ENCODE measurements at regions not wholly inside any gene's neighbourhood (a gene's known extent, or its start where the extent isn't known, plus 50 kb on each side); places are given as distances from the start of the nearest gene placed in this dataset.

- no peak overlapping the region for H3K27ac ChIP-seq
- H3K36me3 ChIP-seq = peaks cover 0 to 3% (median 0%) of the 10 kb centered on the region in 3 donors
- H3K9me3 ChIP-seq = no peaks in the 10 kb centered on the region
- H3K4me1 ChIP-seq = no peaks in the 10 kb centered on the region
- no peaks in the 10 kb centered on the region for H3K27me3 ChIP-seq
- no peak overlapping the region for H3K4me3 ChIP-seq
- TF ChIP-seq EP300 (IDR thresholded peaks at IDR 0.05) (no peak), POLR2A (IDR thresholded peaks at IDR 0.05) (no peak)
- TF ChIP-seq, protein P1, sequence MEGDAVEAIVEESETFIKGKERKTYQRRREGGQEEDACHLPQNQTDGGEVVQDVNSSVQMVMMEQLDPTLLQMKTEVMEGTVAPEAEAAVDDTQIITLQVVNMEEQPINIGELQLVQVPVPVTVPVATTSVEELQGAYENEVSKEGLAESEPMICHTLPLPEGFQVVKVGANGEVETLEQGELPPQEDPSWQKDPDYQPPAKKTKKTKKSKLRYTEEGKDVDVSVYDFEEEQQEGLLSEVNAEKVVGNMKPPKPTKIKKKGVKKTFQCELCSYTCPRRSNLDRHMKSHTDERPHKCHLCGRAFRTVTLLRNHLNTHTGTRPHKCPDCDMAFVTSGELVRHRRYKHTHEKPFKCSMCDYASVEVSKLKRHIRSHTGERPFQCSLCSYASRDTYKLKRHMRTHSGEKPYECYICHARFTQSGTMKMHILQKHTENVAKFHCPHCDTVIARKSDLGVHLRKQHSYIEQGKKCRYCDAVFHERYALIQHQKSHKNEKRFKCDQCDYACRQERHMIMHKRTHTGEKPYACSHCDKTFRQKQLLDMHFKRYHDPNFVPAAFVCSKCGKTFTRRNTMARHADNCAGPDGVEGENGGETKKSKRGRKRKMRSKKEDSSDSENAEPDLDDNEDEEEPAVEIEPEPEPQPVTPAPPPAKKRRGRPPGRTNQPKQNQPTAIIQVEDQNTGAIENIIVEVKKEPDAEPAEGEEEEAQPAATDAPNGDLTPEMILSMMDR (IDR thresholded peaks at IDR 0.05) = no peak
- no peak for DNase-seq (ENCODE audit: low spot score in 2 of 2)
- 39 to 45% methylated on average over 2 of the region's 2 CpGs for WGBS, 2 donors
These were observed 106.0 kb downstream of the SLC41A2 start for GRCh38 chr12:104852102-104852501.

DNA sequence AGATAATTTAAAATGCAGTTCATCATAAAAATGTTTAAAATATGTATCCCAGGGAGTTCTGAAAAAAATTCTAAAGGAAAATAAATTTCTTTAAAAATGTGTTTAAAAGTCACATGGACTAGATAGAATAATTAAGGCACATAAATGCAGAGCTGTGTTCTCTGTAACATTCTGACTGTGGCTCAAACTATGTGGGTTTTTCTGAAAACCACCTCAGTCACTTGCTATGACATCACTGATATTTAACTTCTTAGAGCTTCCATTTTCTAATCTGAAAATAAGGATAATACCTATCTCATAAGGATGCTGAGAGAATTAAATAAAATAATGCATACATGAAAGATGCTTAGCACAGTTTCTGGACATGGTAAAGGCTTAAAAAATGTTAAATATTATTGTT lies 107.3 kb downstream of the SLC41A2 start:
- Histone ChIP-seq H3K27ac (no peak overlapping the region), H3K4me3 (no peak overlapping the region), H3K4me1 (no peaks in the 10 kb centered on the region), H3K36me3 (peaks cover 0 to 3% (median 0%) of the 10 kb centered on the region in 3 donors), H3K9me3 (no peaks in the 10 kb centered on the region), H3K27me3 (no peaks in the 10 kb centered on the region)
- TF ChIP-seq EP300 (IDR thresholded peaks at IDR 0.05) (no peak), POLR2A (IDR thresholded peaks at IDR 0.05) (no peak)
- TF ChIP-seq, protein P1 (IDR thresholded peaks at IDR 0.05) = no peak
- no peak for DNase-seq (ENCODE audit: low spot score in 2 of 2)

DNA sequence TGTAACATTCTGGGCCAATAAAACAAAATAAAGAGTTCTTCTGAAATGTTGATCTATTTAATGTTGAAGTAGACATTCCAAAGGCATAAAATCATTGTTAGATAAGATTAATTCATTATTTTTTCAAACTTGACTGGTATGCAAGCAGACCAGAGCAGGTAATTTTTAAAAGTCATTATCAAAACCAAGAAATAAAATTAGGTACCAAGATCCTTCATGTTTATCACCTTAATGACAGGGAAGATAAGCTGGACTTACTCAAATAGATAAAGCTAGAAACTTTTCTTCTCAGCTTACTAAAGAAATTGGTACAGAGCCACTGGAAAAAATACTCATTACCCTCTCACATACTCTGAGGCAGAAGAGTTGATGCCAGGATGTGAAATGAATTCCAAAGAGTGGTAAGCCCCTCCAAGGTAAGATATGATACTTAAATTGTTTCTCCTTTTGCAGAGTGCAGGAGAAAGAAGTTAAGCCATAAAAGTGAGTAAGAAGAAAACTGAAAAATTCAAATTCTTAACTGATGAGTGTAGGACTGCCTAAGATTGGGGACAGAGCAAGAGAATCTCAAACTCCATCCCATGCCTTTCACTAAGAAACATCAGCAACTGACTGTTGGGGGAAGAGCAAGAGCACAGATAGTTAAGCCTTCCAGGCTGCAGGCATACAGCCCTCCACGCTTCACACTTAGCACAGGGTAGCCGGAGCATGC lies 111.9 kb downstream of the SLC41A2 start:
- DNase-seq (ENCODE audit: low spot score in 2 of 2) = no peak
- no peak overlapping the region for H3K27ac ChIP-seq
- 66 to 100% methylated on average over 2 of the region's 2 CpGs for WGBS, 2 donors
- no peaks in the 10 kb centered on the region for H3K4me1 ChIP-seq
- H3K9me3 ChIP-seq = no peaks in the 10 kb centered on the region
- H3K27me3 ChIP-seq = no peaks in the 10 kb centered on the region
- no peak for TF ChIP-seq POLR2A (IDR thresholded peaks at IDR 0.05)
- TF ChIP-seq, protein P1 (IDR thresholded peaks at IDR 0.05) = no peak
- TF ChIP-seq EP300 (IDR thresholded peaks at IDR 0.05) = no peak
- H3K4me3 ChIP-seq = no peak overlapping the region
- H3K36me3 ChIP-seq = peaks cover 0 to 3% (median 0%) of the 10 kb centered on the region in 3 donors

GRCh38 chr12:104844123-104844522 lies 114.0 kb downstream of the SLC41A2 start:
- H3K36me3 ChIP-seq = no peaks in the 10 kb centered on the region
- no peak overlapping the region for H3K27ac ChIP-seq
- no peaks in the 10 kb centered on the region for H3K4me1 ChIP-seq
- no peaks in the 10 kb centered on the region for H3K9me3 ChIP-seq
- no peak overlapping the region for H3K4me3 ChIP-seq
- DNase-seq (ENCODE audit: low spot score in 2 of 2) = no peak
- no peak for TF ChIP-seq EP300 (IDR thresholded peaks at IDR 0.05)
- TF ChIP-seq POLR2A (IDR thresholded peaks at IDR 0.05) = no peak
- TF ChIP-seq, protein P1 (IDR thresholded peaks at IDR 0.05) = no peak
- no peaks in the 10 kb centered on the region for H3K27me3 ChIP-seq
- 98 to 100% methylated on average over 1 of the region's 1 CpG for WGBS, 2 donors

DNA sequence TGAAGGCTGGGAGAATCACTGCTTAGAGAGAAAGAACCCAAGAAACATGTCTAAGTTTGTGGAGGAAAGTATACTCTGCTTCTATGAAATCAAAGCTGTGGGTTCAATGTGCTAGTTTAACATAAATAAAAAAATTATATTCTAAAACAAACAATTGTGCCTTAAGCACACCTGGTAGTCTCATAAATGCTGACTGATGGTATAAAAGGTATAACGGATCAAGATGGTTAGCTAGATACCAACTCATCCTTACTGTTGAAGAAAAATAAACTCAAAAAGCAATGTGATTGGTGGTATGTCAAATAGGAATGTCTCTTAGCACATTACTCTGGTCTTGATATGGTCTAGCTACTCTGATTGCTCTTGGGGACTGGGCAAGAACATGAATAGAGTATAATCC lies 117.8 kb downstream of the SLC41A2 start:
- TF ChIP-seq, protein P1 (IDR thresholded peaks at IDR 0.05) = no peak
- TF ChIP-seq POLR2A (IDR thresholded peaks at IDR 0.05) (no peak), EP300 (IDR thresholded peaks at IDR 0.05) (no peak)

More for the DNA sequence above, 117.8 kb downstream of the SLC41A2 start:
- no peak overlapping the region for H3K4me3 ChIP-seq
- 91 to 100% methylated on average over 1 of the region's 1 CpG for WGBS, 2 donors
- no peaks in the 10 kb centered on the region for H3K9me3 ChIP-seq
- no peak overlapping the region for H3K27ac ChIP-seq
- H3K36me3 ChIP-seq = no peaks in the 10 kb centered on the region
- DNase-seq (ENCODE audit: low spot score in 2 of 2) = no peak
- H3K27me3 ChIP-seq = no peaks in the 10 kb centered on the region
- no peaks in the 10 kb centered on the region for H3K4me1 ChIP-seq

Measured in tibial nerve (tissue), 4 donors.